Tibial nerve (tissue), 3 donors: ENCODE measurements at regions not wholly inside any gene's neighbourhood (a gene's known extent, or its start where the extent isn't known, plus 50 kb on each side); places are given as distances from the start of the nearest gene placed in this dataset.

ENCODE experiments used
- POLR2A ChIP-seq, 2 donors: fragments of 450-650 bp; IDR thresholded peaks; one replicate each; pipeline ENCODE4 v1.6.1; 2017; ENCODE audit warnings: antibody characterized with exemption in 2 of 2, mild to moderate bottlenecking in 2 of 2, moderate library complexity in 2 of 2
- TF ChIP-seq, protein P1 (sequence below), 5 experiments: fragments of 200-600 bp in 3 of 5; fragments of 450-650 bp in 2 of 5; sonication (generic) in 3 of 5; IDR thresholded peaks; one replicate each; pipeline ENCODE4 v1.5.1; 2016 to 2019; ENCODE audit warnings: antibody characterized with exemption in 5 of 5, mild to moderate bottlenecking in 3 of 5, moderate library complexity in 2 of 5

- TF ChIP-seq, protein P1, sequence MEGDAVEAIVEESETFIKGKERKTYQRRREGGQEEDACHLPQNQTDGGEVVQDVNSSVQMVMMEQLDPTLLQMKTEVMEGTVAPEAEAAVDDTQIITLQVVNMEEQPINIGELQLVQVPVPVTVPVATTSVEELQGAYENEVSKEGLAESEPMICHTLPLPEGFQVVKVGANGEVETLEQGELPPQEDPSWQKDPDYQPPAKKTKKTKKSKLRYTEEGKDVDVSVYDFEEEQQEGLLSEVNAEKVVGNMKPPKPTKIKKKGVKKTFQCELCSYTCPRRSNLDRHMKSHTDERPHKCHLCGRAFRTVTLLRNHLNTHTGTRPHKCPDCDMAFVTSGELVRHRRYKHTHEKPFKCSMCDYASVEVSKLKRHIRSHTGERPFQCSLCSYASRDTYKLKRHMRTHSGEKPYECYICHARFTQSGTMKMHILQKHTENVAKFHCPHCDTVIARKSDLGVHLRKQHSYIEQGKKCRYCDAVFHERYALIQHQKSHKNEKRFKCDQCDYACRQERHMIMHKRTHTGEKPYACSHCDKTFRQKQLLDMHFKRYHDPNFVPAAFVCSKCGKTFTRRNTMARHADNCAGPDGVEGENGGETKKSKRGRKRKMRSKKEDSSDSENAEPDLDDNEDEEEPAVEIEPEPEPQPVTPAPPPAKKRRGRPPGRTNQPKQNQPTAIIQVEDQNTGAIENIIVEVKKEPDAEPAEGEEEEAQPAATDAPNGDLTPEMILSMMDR (IDR thresholded peaks at IDR 0.05): no peak
- TF ChIP-seq POLR2A (IDR thresholded peaks at IDR 0.05): no peak
These were observed 434.0 kb downstream of the BRINP3 start for GRCh38 chr1:190043655-190044054.
